GM12892 (cell line): ENCODE measurements at regions not wholly inside any gene's neighbourhood (a gene's known extent, or its start where the extent isn't known, plus 50 kb on each side); places are given as distances from the start of the nearest gene placed in this dataset.
"Not testable (repeated sequence)": the region's sequence is repeated elsewhere in the genome, so short reads cannot be mapped to it uniquely, and the experiment has no call there.

Source experiments
- DNase-seq: peaks from one replicate; pipeline ENCODE4 v3.0.0; 2011; ENCODE audit not compliant: insufficient read length
- FAIRE-seq: peaks from 2 replicates; lab custom pipeline; 2011; peaks lifted over from hg19 to GRCh38; lab: Jason Lieb, UNC
- POLR2A ChIP-seq: IDR thresholded peaks from 2 replicates; pipeline ENCODE4 v1.6.1; 2011; ENCODE audit warnings: low read depth, low read length, control low read depth
- POLR2AphosphoS5 ChIP-seq: IDR thresholded peaks from 2 replicates; pipeline ENCODE4 v1.6.1; 2011; ENCODE audit warnings: low read depth, low read length, control low read depth
- TAF1 ChIP-seq: IDR thresholded peaks from 2 replicates; pipeline ENCODE4 v1.6.1; 2011; ENCODE audit warnings: low read depth, mild to moderate bottlenecking, control low read depth, low read length, borderline replicate concordance

- no peak for DNase-seq
- TF ChIP-seq TAF1 (no peak), POLR2A (no peak), POLR2AphosphoS5 (no peak)
- no peak for FAIRE-seq
These were observed 267.2 kb downstream of the RAB38 start for GRCh38 chr11:87908086-87908485.

- DNase-seq (no peak), FAIRE-seq (no peak)
- TF ChIP-seq POLR2A = no peak
- TF ChIP-seq TAF1 = no peak
- no peak for TF ChIP-seq POLR2AphosphoS5
These were observed 271.9 kb downstream of the RAB38 start for GRCh38 chr11:87903345-87903744.

GRCh38 chr11:87901341-87901740 lies 273.9 kb downstream of the RAB38 start:
- TF ChIP-seq POLR2AphosphoS5 (no peak), TAF1 (no peak), POLR2A (no peak)
- FAIRE-seq = no peak
- no peak for DNase-seq

GRCh38 chr11:87897921-87898320 lies 277.3 kb downstream of the RAB38 start:
- no peak for TF ChIP-seq TAF1
- TF ChIP-seq POLR2A = no peak
- TF ChIP-seq POLR2AphosphoS5 = no peak
- FAIRE-seq = no peak

GRCh38 chr11:87897071-87897470 lies 278.2 kb downstream of the RAB38 start:
- DNase-seq (no peak), FAIRE-seq (no peak)
- TF ChIP-seq TAF1 (no peak), POLR2A (no peak), POLR2AphosphoS5 (no peak)

More at GRCh38 chr11:87897921-87898320, 277.3 kb downstream of the RAB38 start:
- no peak for DNase-seq

GRCh38 chr11:87894961-87895360 lies 280.3 kb downstream of the RAB38 start:
- no peak for FAIRE-seq
- TF ChIP-seq TAF1 (no peak), POLR2A (no peak), POLR2AphosphoS5 (no peak)
- no peak for DNase-seq

GRCh38 chr11:87892291-87892690 lies 283.0 kb downstream of the RAB38 start:
- TF ChIP-seq POLR2A = no peak
- no peak for TF ChIP-seq POLR2AphosphoS5
- TF ChIP-seq TAF1 = no peak
- FAIRE-seq (no peak), DNase-seq (no peak)

GRCh38 chr11:87889126-87889525 lies 286.1 kb downstream of the RAB38 start:
- DNase-seq = no peak
- TF ChIP-seq TAF1 (no peak), POLR2A (no peak), POLR2AphosphoS5 (no peak)
- no peak for FAIRE-seq

GRCh38 chr11:87885084-87885483 lies 290.2 kb downstream of the RAB38 start:
- DNase-seq, FAIRE-seq: not testable (repeated sequence)

GRCh38 chr11:87879118-87879517 lies 296.1 kb downstream of the RAB38 start:
- FAIRE-seq (no peak), DNase-seq (no peak)
- TF ChIP-seq POLR2AphosphoS5 (no peak), POLR2A (no peak), TAF1 (no peak)

GRCh38 chr11:87878373-87878825 lies 296.8 kb downstream of the RAB38 start:
- DNase-seq = no peak

GRCh38 chr11:87871056-87871455 lies 304.2 kb downstream of the RAB38 start:
- TF ChIP-seq POLR2A (no peak), TAF1 (no peak), POLR2AphosphoS5 (no peak)
- DNase-seq = no peak
- FAIRE-seq = no peak

More at GRCh38 chr11:87878373-87878825, 296.8 kb downstream of the RAB38 start:
- TF ChIP-seq POLR2AphosphoS5 = no peak
- TF ChIP-seq TAF1 = no peak
- no peak for TF ChIP-seq POLR2A
- no peak for FAIRE-seq

GRCh38 chr11:87870086-87870485 lies 305.2 kb downstream of the RAB38 start:
- FAIRE-seq = no peak
- no peak for DNase-seq
- no peak for TF ChIP-seq TAF1
- TF ChIP-seq POLR2AphosphoS5 = no peak
- no peak for TF ChIP-seq POLR2A

- DNase-seq (no peak), FAIRE-seq (no peak)
These were observed 308.3 kb downstream of the RAB38 start for GRCh38 chr11:87866951-87867350.

More at GRCh38 chr11:87866951-87867350, 308.3 kb downstream of the RAB38 start:
- no peak for TF ChIP-seq POLR2A
- no peak for TF ChIP-seq TAF1
- TF ChIP-seq POLR2AphosphoS5 = no peak
